ENCODE measurements at regions not wholly inside any gene's neighbourhood (a gene's known extent, or its start where the extent isn't known, plus 50 kb on each side); places are given as distances from the start of the nearest gene placed in this dataset.

DNA sequence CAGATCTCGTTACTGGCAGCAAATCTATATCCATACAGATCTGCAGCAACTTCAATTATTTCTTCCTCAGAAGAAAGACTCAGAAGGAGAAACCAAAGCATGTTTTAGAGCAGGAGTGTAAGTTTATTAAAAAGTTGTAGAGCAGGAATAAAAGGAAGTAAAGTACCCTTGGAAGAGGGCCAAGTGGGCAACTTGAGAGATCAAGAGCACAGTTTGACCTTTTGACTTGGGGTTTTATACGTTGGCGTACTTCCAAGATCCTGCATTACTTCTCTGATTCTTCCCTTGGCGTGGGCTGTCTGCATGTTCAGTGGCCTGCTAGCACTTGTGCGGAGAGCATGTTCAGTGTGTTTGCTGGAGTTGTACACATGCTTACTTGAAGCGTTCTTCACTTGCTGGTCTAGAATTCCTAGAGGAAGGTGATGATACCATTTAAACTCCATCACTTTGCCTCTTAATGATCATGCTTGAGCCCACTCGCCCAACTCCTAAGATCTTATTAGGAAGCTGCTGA lies 1114.7 kb upstream of the PABPC4L start:
- Histone ChIP-seq H3K36me3 (ENCODE audit: control insufficient read depth, insufficient read depth, low read length) (no peaks in the 10 kb centered on the region), H3K4me2 (ENCODE audit: low read length) (no peak overlapping the region), H3K79me1 (ENCODE audit: low read length) (no peaks in the 10 kb centered on the region), H2AK5ac (ENCODE audit: low read length) (no peak overlapping the region), H3K4ac (ENCODE audit: low read depth, low read length) (no peak overlapping the region), H3K9ac (ENCODE audit: low read length) (no peak overlapping the region), H2BK5ac (ENCODE audit: low read length) (no peak overlapping the region), H2BK120ac (ENCODE audit: low read depth, low read length) (no peak overlapping the region), H3K23ac (ENCODE audit: low read length) (no peak overlapping the region), H2BK15ac (replicated peaks; ENCODE audit: low read depth) (no peak overlapping the region), H3K4me1 (ENCODE audit: control insufficient read depth, low read depth, low read length) (no peaks in the 10 kb centered on the region), H3K18ac (ENCODE audit: low read length) (no peak overlapping the region), H3K4me3 (ENCODE audit: low read length) (no peak overlapping the region), H3K27me3 (ENCODE audit: insufficient read depth, low read length, poor library complexity) (no peaks in the 10 kb centered on the region), H3K79me2 (ENCODE audit: control insufficient read depth, insufficient read depth, low read length) (no peaks in the 10 kb centered on the region), H3K27ac (ENCODE audit: low read depth, low read length) (no peak overlapping the region), H3K56ac (ENCODE audit: low read length) (no peak overlapping the region), H4K8ac (ENCODE audit: low read depth, low read length) (no peak overlapping the region), H4K5ac (ENCODE audit: low read length) (no peak overlapping the region)
- WGBS (ENCODE audit: extremely low coverage, insufficient coverage, low lambda C conversion rate), result no CpG with 5 or more reads among the region's 7 CpGs
- DNase-seq, result no peak

DNA sequence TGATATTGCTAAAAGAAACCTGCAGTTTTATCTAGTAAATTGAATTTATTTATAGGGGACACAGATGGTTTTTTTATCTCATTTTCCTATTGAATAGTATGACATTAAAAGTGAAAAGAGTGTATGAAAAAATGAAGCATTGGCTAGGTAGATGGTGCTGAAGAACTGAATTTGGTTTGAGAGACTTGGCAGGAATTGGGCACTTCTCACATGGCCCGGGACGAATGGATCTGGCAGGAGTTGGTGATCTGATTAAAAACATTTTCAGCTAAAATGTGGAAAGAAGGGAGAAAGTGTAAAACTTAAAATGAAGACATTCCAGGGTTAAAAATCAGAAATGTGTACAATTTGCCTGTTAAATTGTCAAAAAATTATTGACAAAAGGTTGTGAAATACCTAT lies 1088.5 kb upstream of the PABPC4L start:
- no peak overlapping the region for H3K23ac ChIP-seq (ENCODE audit: low read length)

DNA sequence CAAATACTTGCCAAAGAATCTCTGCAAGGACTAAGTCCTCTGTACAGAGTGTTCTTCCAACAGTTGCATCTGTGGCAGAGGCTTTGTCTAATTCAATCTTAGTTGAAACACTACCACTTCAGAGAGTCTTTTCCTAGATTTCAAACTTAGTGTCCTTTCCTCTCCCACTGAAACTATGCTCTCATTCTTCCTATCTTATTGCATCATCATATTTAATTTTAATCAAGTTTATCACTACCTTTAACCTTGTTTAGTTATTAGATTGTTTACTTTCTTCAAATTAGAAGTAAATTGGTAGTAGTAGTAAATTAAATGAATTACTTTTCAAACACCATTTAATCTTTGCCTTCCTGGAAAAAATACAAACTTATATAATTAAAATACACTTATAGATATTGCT lies 1082.3 kb upstream of the PABPC4L start:
- DNase-seq, result no peak
- no peak overlapping the region for H2AK5ac ChIP-seq (ENCODE audit: low read length)

More for the DNA sequence above, 1088.5 kb upstream of the PABPC4L start:
- Histone ChIP-seq H3K27me3 (ENCODE audit: insufficient read depth, low read length, poor library complexity) (no peaks in the 10 kb centered on the region), H3K4me3 (ENCODE audit: low read length) (no peak overlapping the region), H3K79me1 (ENCODE audit: low read length) (no peaks in the 10 kb centered on the region), H3K4me2 (ENCODE audit: low read length) (no peak overlapping the region), H3K56ac (ENCODE audit: low read length) (no peak overlapping the region), H3K36me3 (ENCODE audit: control insufficient read depth, insufficient read depth, low read length) (no peaks in the 10 kb centered on the region), H4K5ac (ENCODE audit: low read length) (no peak overlapping the region), H3K18ac (ENCODE audit: low read length) (no peak overlapping the region), H2AK5ac (ENCODE audit: low read length) (no peak overlapping the region), H3K79me2 (ENCODE audit: control insufficient read depth, insufficient read depth, low read length) (no peaks in the 10 kb centered on the region), H4K8ac (ENCODE audit: low read depth, low read length) (no peak overlapping the region), H3K4me1 (ENCODE audit: control insufficient read depth, low read depth, low read length) (no peaks in the 10 kb centered on the region), H3K9ac (ENCODE audit: low read length) (no peak overlapping the region), H3K27ac (ENCODE audit: low read depth, low read length) (no peak overlapping the region), H2BK120ac (ENCODE audit: low read depth, low read length) (no peak overlapping the region), H2BK15ac (replicated peaks; ENCODE audit: low read depth) (no peak overlapping the region), H3K4ac (ENCODE audit: low read depth, low read length) (no peak overlapping the region), H2BK5ac (ENCODE audit: low read length) (no peak overlapping the region)
- no CpG with 5 or more reads among the region's 2 CpGs for WGBS (ENCODE audit: extremely low coverage, insufficient coverage, low lambda C conversion rate)
- no peak for DNase-seq

GRCh38 chr4:135282676-135283075 lies 1081.1 kb upstream of the PABPC4L start:
- H4K5ac ChIP-seq (ENCODE audit: low read length), result no peak overlapping the region
- no peak overlapping the region for H3K56ac ChIP-seq (ENCODE audit: low read length)
- peaks cover 2% of the 10 kb centered on the region for H3K4me1 ChIP-seq (ENCODE audit: control insufficient read depth, low read depth, low read length)
- whole genome bisulfite sequencing (ENCODE audit: extremely low coverage, insufficient coverage, low lambda C conversion rate), result no CpG with 5 or more reads among the region's 1 CpG
- H3K4me2 ChIP-seq (ENCODE audit: low read length), result no peak overlapping the region
- no peak overlapping the region for H2BK15ac ChIP-seq (replicated peaks; ENCODE audit: low read depth)
- H3K9ac ChIP-seq (ENCODE audit: low read length), result no peak overlapping the region
- no peak overlapping the region for H2BK5ac ChIP-seq (ENCODE audit: low read length)
- no peak overlapping the region for H4K8ac ChIP-seq (ENCODE audit: low read depth, low read length)
- H3K23ac ChIP-seq (ENCODE audit: low read length), result no peak overlapping the region
- no peak overlapping the region for H2BK120ac ChIP-seq (ENCODE audit: low read depth, low read length)
- H3K79me2 ChIP-seq (ENCODE audit: control insufficient read depth, insufficient read depth, low read length), result no peaks in the 10 kb centered on the region
- H3K36me3 ChIP-seq (ENCODE audit: control insufficient read depth, insufficient read depth, low read length), result no peaks in the 10 kb centered on the region
- H3K27ac ChIP-seq (ENCODE audit: low read depth, low read length), result no peak overlapping the region
- no peak overlapping the region for H3K18ac ChIP-seq (ENCODE audit: low read length)
- no peak overlapping the region for H3K4ac ChIP-seq (ENCODE audit: low read depth, low read length)
- no peaks in the 10 kb centered on the region for H3K27me3 ChIP-seq (ENCODE audit: insufficient read depth, low read length, poor library complexity)
- H3K4me3 ChIP-seq (ENCODE audit: low read length), result no peak overlapping the region
- no peak overlapping the region for H2AK5ac ChIP-seq (ENCODE audit: low read length)
- no peaks in the 10 kb centered on the region for H3K79me1 ChIP-seq (ENCODE audit: low read length)
- DNase-seq, result no peak

More for the DNA sequence above, 1082.3 kb upstream of the PABPC4L start:
- Histone ChIP-seq H3K18ac (ENCODE audit: low read length) (no peak overlapping the region), H4K8ac (ENCODE audit: low read depth, low read length) (no peak overlapping the region), H3K56ac (ENCODE audit: low read length) (no peak overlapping the region), H3K79me2 (ENCODE audit: control insufficient read depth, insufficient read depth, low read length) (no peaks in the 10 kb centered on the region), H3K9ac (ENCODE audit: low read length) (no peak overlapping the region), H2BK5ac (ENCODE audit: low read length) (no peak overlapping the region), H3K27me3 (ENCODE audit: insufficient read depth, low read length, poor library complexity) (no peaks in the 10 kb centered on the region), H3K79me1 (ENCODE audit: low read length) (no peaks in the 10 kb centered on the region), H3K4me2 (ENCODE audit: low read length) (no peak overlapping the region), H3K4ac (ENCODE audit: low read depth, low read length) (no peak overlapping the region), H3K36me3 (ENCODE audit: control insufficient read depth, insufficient read depth, low read length) (no peaks in the 10 kb centered on the region), H2BK15ac (replicated peaks; ENCODE audit: low read depth) (no peak overlapping the region), H2BK120ac (ENCODE audit: low read depth, low read length) (no peak overlapping the region), H3K4me3 (ENCODE audit: low read length) (no peak overlapping the region), H3K4me1 (ENCODE audit: control insufficient read depth, low read depth, low read length) (no peaks in the 10 kb centered on the region), H3K23ac (ENCODE audit: low read length) (no peak overlapping the region), H3K27ac (ENCODE audit: low read depth, low read length) (no peak overlapping the region), H4K5ac (ENCODE audit: low read length) (no peak overlapping the region)

- no peak overlapping the region for H2BK120ac ChIP-seq (ENCODE audit: low read depth, low read length)
- no CpG with 5 or more reads among the region's 3 CpGs for WGBS (ENCODE audit: extremely low coverage, insufficient coverage, low lambda C conversion rate)
- peaks cover 3% of the 10 kb centered on the region for H3K4me1 ChIP-seq (ENCODE audit: control insufficient read depth, low read depth, low read length)
- H3K27me3 ChIP-seq (ENCODE audit: insufficient read depth, low read length, poor library complexity), result no peaks in the 10 kb centered on the region
- peak; percentile 44 for DNase-seq
- H4K8ac ChIP-seq (ENCODE audit: low read depth, low read length), result no peak overlapping the region
- no peak overlapping the region for H3K4ac ChIP-seq (ENCODE audit: low read depth, low read length)
- no peak overlapping the region for H3K9ac ChIP-seq (ENCODE audit: low read length)
- no peak overlapping the region for H3K18ac ChIP-seq (ENCODE audit: low read length)
- H3K4me2 ChIP-seq (ENCODE audit: low read length), result no peak overlapping the region
- H2BK5ac ChIP-seq (ENCODE audit: low read length), result no peak overlapping the region
- no peaks in the 10 kb centered on the region for H3K36me3 ChIP-seq (ENCODE audit: control insufficient read depth, insufficient read depth, low read length)
- H2AK5ac ChIP-seq (ENCODE audit: low read length), result no peak overlapping the region
- no peak overlapping the region for H3K23ac ChIP-seq (ENCODE audit: low read length)
- H2BK15ac ChIP-seq (replicated peaks; ENCODE audit: low read depth), result no peak overlapping the region
- H3K79me1 ChIP-seq (ENCODE audit: low read length), result no peaks in the 10 kb centered on the region
- H3K79me2 ChIP-seq (ENCODE audit: control insufficient read depth, insufficient read depth, low read length), result no peaks in the 10 kb centered on the region
- H3K4me3 ChIP-seq (ENCODE audit: low read length), result no peak overlapping the region
- H4K5ac ChIP-seq (ENCODE audit: low read length), result no peak overlapping the region
- no peak overlapping the region for H3K56ac ChIP-seq (ENCODE audit: low read length)
- H3K27ac ChIP-seq (ENCODE audit: low read depth, low read length), result no peak overlapping the region
Measured at GRCh38 chr4:135281230-135281629, 1079.6 kb upstream of the PABPC4L start.

- H4K8ac ChIP-seq (ENCODE audit: low read depth, low read length), result no peak overlapping the region
Measured at GRCh38 chr4:135277980-135278315, 1076.4 kb upstream of the PABPC4L start.

More at GRCh38 chr4:135277980-135278315, 1076.4 kb upstream of the PABPC4L start:
- Histone ChIP-seq H3K23ac (ENCODE audit: low read length) (no peak overlapping the region), H2AK5ac (ENCODE audit: low read length) (no peak overlapping the region), H2BK120ac (ENCODE audit: low read depth, low read length) (no peak overlapping the region), H4K5ac (ENCODE audit: low read length) (no peak overlapping the region), H3K18ac (ENCODE audit: low read length) (no peak overlapping the region), H3K9ac (ENCODE audit: low read length) (no peak overlapping the region), H3K4me3 (ENCODE audit: low read length) (no peak overlapping the region), H3K4ac (ENCODE audit: low read depth, low read length) (no peak overlapping the region), H3K4me1 (ENCODE audit: control insufficient read depth, low read depth, low read length) (peaks cover 3% of the 10 kb centered on the region), H3K56ac (ENCODE audit: low read length) (no peak overlapping the region), H3K36me3 (ENCODE audit: control insufficient read depth, insufficient read depth, low read length) (no peaks in the 10 kb centered on the region), H3K4me2 (ENCODE audit: low read length) (no peak overlapping the region), H2BK5ac (ENCODE audit: low read length) (no peak overlapping the region), H3K79me2 (ENCODE audit: control insufficient read depth, insufficient read depth, low read length) (no peaks in the 10 kb centered on the region), H3K79me1 (ENCODE audit: low read length) (no peaks in the 10 kb centered on the region), H3K27me3 (ENCODE audit: insufficient read depth, low read length, poor library complexity) (no peaks in the 10 kb centered on the region), H3K27ac (ENCODE audit: low read depth, low read length) (no peak overlapping the region), H2BK15ac (replicated peaks; ENCODE audit: low read depth) (no peak overlapping the region)
- DNase-seq, result peak; percentile 91
- WGBS (ENCODE audit: extremely low coverage, insufficient coverage, low lambda C conversion rate), result no CpG with 5 or more reads among the region's 2 CpGs
